ENCODE measurements at regions not wholly inside any gene's neighbourhood (a gene's known extent, or its start where the extent isn't known, plus 50 kb on each side); places are given as distances from the start of the nearest gene placed in this dataset.

- peak; percentile 23 for DNase-seq (ENCODE audit: low read depth, low spot score)
- H3K4me3 ChIP-seq (ENCODE audit: low read length), result no peak overlapping the region
These were observed 78.1 kb downstream of the CXCL12 start for GRCh38 chr10:44306762-44307161.

DNA sequence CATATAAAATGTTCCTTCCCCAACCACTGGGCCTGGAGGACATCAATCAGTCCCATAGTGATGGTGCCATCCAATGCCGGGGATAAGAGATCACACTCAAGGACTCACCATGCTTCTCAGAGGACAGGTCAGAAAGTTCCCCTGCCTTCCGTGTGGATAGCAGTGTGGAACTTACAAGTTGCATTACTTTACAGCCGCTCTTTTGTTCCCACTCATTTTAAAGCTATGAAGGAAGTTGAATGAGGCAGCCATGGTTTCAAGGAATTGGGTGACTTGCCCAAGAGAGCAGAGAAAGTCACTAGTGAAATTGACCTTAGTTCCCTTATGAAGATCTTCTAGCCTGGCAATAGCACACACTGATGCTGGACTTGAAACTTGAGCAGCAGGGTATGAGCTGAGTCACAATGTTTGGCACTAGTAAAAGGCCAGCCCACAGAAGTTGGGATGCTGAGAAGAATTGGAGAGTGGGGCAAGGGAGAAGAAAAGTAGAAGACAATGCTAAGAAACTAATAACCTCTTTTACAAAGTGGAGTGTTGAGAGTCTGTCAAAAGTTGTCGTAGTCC is 78.7 kb downstream of the CXCL12 start:
- no peak overlapping the region for H3K4me3 ChIP-seq (ENCODE audit: low read length)
- no peak for DNase-seq (ENCODE audit: low read depth, low spot score)

GRCh38 chr10:44301781-44302355 is 83.0 kb downstream of the CXCL12 start:
- H3K4me3 ChIP-seq (ENCODE audit: low read length), result no peak overlapping the region

GRCh38 chr10:44300666-44301649 is 83.9 kb downstream of the CXCL12 start:
- DNase-seq (ENCODE audit: low read depth, low spot score), result no peak
- no peak overlapping the region for H3K4me3 ChIP-seq (ENCODE audit: low read length)

More at GRCh38 chr10:44301781-44302355, 83.0 kb downstream of the CXCL12 start:
- no peak for DNase-seq (ENCODE audit: low read depth, low spot score)

- H3K4me3 ChIP-seq (ENCODE audit: low read length), result no peak overlapping the region
- DNase-seq (ENCODE audit: low read depth, low spot score), result no peak
These were observed 86.2 kb downstream of the CXCL12 start for GRCh38 chr10:44298713-44299112.

- no peak overlapping the region for H3K4me3 ChIP-seq (ENCODE audit: low read length)
- DNase-seq (ENCODE audit: low read depth, low spot score), result no peak
These were observed 86.9 kb downstream of the CXCL12 start for GRCh38 chr10:44297963-44298362.

- H3K4me3 ChIP-seq (ENCODE audit: low read length), result no peak overlapping the region
- DNase-seq (ENCODE audit: low read depth, low spot score), result no peak
These were observed 89.2 kb downstream of the CXCL12 start for GRCh38 chr10:44295644-44296241.

- no peak for DNase-seq (ENCODE audit: low read depth, low spot score)
- no peak overlapping the region for H3K4me3 ChIP-seq (ENCODE audit: low read length)
These were observed 90.0 kb downstream of the CXCL12 start for GRCh38 chr10:44294726-44295412.

GRCh38 chr10:44293842-44294241 is 91.1 kb downstream of the CXCL12 start:
- no peak for DNase-seq (ENCODE audit: low read depth, low spot score)
- no peak overlapping the region for H3K4me3 ChIP-seq (ENCODE audit: low read length)

DNA sequence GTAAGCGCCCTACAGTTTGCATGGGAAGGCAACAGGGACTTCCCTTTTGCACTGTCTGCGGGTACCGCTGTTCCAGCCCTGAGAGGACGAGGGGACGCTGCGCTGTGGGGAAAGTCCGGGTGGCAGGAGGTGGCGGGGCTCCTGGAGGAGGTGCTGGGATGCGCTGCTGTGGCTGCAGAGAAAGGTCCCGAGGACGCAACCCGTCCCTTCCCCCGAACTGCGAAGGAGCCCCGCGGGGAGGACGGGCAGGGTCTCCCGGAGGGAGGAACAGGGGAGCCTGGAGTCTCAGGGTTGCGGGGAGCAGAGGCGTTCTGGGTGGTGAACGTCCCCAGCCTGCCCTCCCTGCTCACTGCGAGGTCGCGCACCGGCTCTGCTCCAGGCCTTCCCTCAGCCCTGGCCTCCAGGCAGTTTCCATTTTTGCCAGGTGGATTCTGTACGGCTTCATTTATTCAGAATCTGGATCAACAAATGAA is 91.6 kb downstream of the CXCL12 start:
- DNase-seq (ENCODE audit: low read depth, low spot score), result no peak
- no peak overlapping the region for H3K4me3 ChIP-seq (ENCODE audit: low read length)

- no peak overlapping the region for H3K4me3 ChIP-seq (ENCODE audit: low read length)
- no peak for DNase-seq (ENCODE audit: low read depth, low spot score)
These were observed 92.4 kb downstream of the CXCL12 start for GRCh38 chr10:44292390-44293002.

DNA sequence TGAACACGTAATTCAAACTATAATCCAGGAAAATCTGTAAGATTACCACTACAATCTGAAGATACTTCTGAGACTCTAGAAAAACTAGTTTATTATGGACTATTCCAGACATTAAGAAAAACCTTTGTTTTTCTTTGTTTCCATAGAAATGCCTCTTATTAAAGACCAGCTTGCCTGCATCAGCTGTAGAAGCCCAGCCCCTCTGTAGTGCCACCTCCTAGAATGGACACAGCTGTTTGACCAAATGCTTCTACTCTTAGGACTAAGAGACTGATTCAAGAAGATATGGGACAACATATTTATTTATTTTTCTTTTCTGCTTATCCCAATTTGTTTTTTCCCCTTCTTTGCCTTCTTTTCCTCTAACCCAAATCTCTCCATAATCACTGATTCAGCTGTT is 93.8 kb downstream of the CXCL12 start:
- no peak for DNase-seq (ENCODE audit: low read depth, low spot score)
- no peak overlapping the region for H3K4me3 ChIP-seq (ENCODE audit: low read length)

DNA sequence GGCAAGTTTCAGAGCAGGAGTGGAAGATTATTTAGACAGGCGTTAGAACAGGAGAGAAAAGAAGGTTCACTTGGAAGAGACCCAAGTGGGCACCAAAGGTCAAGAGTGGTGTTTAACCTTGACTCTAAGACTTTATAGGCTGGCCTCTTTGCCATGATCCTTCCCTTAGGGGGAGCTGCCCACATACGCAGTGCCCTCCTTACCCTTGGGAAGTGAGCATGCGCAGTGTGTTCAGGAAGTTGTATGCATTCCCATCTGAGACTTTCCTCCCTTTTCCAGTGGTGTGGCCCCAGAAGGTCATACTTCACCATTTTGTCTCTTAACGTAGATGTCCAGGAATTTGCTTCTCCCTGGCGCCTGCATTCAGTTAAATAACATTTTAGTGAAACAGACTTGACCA is 95.8 kb downstream of the CXCL12 start:
- H3K4me3 ChIP-seq (ENCODE audit: low read length), result no peak overlapping the region
- no peak for DNase-seq (ENCODE audit: low read depth, low spot score)

DNA sequence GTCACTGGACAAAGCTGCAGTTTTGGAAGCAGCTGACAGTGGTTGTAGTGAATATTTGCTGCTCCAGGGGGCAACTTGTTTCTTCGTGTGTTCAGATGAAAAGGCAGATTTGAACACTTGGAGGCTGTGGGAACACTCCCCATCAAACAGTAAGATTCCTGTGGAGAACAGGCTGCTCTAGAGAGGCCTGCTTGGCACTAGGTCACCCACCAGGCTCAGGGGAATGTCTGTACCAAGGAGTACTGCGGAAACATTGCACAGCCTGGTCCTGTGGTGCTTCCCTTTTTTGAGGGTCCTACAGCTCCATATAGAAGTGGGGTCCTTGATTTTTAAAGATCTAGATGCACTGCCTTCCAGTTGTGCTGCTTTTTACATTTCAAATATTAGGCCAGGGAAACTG is 97.5 kb downstream of the CXCL12 start:
- DNase-seq (ENCODE audit: low read depth, low spot score), result no peak
- no peak overlapping the region for H3K4me3 ChIP-seq (ENCODE audit: low read length)

DNA sequence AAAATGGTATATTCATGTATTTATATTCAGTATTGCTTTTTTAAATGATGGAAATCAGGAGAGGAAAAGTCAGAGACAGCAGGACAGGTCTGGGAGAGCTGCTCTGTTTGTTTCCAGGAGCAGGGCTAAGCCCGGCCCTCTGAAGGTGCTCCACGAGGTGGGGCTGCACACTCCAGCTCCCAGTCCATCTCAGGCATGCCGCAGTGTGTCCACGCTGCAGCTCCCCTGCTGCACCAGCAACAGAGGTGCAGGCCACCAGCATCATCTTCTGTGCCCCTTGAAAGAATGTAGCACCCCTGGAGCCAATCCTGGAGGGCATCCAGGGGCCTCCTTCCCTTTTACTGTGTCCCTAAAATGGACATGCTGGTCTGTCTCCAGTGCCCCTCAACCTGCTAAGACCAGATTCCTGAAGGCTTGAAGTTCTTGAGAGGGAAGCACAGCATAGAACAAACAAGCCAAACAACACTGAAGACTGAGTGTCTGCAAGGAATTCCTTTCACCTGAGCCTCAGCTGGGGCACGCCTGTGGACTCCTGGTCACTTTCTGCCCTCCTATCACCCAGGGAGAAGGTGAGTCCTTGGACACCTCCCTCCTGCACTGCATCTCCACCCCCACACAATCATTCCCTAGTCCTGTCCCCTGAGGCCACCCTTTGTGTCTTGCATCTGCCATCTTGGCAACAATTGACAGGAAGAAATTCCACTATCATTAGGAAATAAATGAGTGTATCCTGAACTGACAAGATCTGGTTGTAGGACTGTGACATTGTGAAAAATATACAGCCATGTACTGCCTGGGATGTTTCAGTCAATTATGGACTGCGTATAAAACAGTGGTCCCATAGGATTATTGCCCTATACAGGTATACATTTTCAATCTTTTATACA is 100.5 kb downstream of the CXCL12 start:
- no peak for DNase-seq (ENCODE audit: low read depth, low spot score)
- no peak overlapping the region for H3K4me3 ChIP-seq (ENCODE audit: low read length)

GRCh38 chr10:44282626-44283300 is 102.1 kb downstream of the CXCL12 start:
- H3K4me3 ChIP-seq (ENCODE audit: low read length), result no peak overlapping the region
- no peak for DNase-seq (ENCODE audit: low read depth, low spot score)

DNA sequence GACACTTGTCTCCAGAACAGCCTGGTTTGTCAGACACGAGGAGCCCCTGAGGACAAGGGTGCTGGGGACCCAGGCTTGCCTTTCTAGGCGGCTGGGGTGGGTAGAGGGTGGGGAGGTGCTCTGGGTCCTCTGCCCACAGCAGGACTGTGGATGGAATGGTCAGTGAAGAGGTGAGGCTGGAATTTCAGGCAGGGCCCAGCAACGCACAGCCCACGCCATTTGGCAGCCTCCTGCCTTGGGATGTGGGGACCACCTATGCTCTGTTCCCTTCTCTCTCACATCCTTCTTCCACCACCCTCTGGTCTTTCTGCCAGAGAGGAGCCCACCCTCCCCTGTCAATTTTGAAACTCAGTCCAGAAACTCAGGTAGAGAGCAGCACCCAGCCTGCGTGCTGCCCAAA is 103.2 kb downstream of the CXCL12 start:
- no peak for DNase-seq (ENCODE audit: low read depth, low spot score)
- no peak overlapping the region for H3K4me3 ChIP-seq (ENCODE audit: low read length)
